ENCODE measurements at regions not wholly inside any gene's neighbourhood (a gene's known extent, or its start where the extent isn't known, plus 50 kb on each side); places are given as distances from the start of the nearest gene placed in this dataset.
A peak's percentile ranks its signal among the peaks of the same experiment; 100 is the strongest.

GRCh38 chr5:72760259-72760658 lies 56.2 kb upstream of the TNPO1 start:
- intact Hi-C loops (cut with micrococcal nuclease): no loop called here
- H4K20me1 ChIP-seq (ENCODE audit: low read length): no peaks in the 10 kb centered on the region
- CTCF ChIA-PET: no interaction called here

GRCh38 chr5:72752909-72753308 lies 63.6 kb upstream of the TNPO1 start:
- TF ChIP-seq EZH2phosphoT487 (IDR thresholded peaks at IDR 0.05; ENCODE audit: borderline replicate concordance, low read length): no peak
- TF ChIP-seq EZH2 (IDR thresholded peaks at IDR 0.05; ENCODE audit: low read length, unreplicated experiment): no peak
- TF ChIP-seq CTCF (conservative IDR thresholded peaks at IDR 0.05; ENCODE audit: low read depth, low read length): no peak; the same call in 1 of the 2 replicates
- Histone ChIP-seq H4K20me1 (ENCODE audit: low read length) (no peaks in the 10 kb centered on the region), H3K9ac (ENCODE audit: low read length) (no peak overlapping the region), H3K4me3 (ENCODE audit: low read length) (no peak overlapping the region), H3K79me2 (ENCODE audit: low read length) (no peaks in the 10 kb centered on the region), H3K4me2 (ENCODE audit: low read length) (no peak overlapping the region), H3F3A (ENCODE audit: low read length, unreplicated experiment) (no peaks in the 10 kb centered on the region), H3K36me3 (ENCODE audit: low read depth, low read length) (no peaks in the 10 kb centered on the region), H3K9me2 (replicated peaks; ENCODE audit: low read length) (no peaks in the 10 kb centered on the region), H3K4me1 (ENCODE audit: insufficient read depth, low read length) (no peaks in the 10 kb centered on the region), H3K27me3 (ENCODE audit: low read length) (no peaks in the 10 kb centered on the region), H2AFZ (ENCODE audit: low read length) (no peak overlapping the region), H3K27ac (ENCODE audit: low read length) (no peak overlapping the region), H3K9me3 (ENCODE audit: low read length) (no peaks in the 10 kb centered on the region)
- ATAC-seq: no peak
- intact Hi-C loops (cut with micrococcal nuclease): no loop called here
- DNase-seq: no peak
- POLR2A ChIA-PET (ENCODE audit: unreplicated experiment): no interaction called here
- BruUV-seq (replicated peaks): no TSS peak
- CTCF ChIA-PET: no interaction called here

More at GRCh38 chr5:72760259-72760658, 56.2 kb upstream of the TNPO1 start:
- POLR2A ChIA-PET (ENCODE audit: unreplicated experiment): no interaction called here
- H3K9me2 ChIP-seq (replicated peaks; ENCODE audit: low read length): no peaks in the 10 kb centered on the region
- H2AFZ ChIP-seq (ENCODE audit: low read length): no peak overlapping the region
- no peaks in the 10 kb centered on the region for H3K9me3 ChIP-seq (ENCODE audit: low read length)
- BruUV-seq (replicated peaks): no TSS peak
- H3K79me2 ChIP-seq (ENCODE audit: low read length): no peaks in the 10 kb centered on the region
- H3K4me2 ChIP-seq (ENCODE audit: low read length): no peak overlapping the region
- TF ChIP-seq CTCF (conservative IDR thresholded peaks at IDR 0.05; ENCODE audit: low read depth, low read length) (no peak), EZH2phosphoT487 (IDR thresholded peaks at IDR 0.05; ENCODE audit: borderline replicate concordance, low read length) (no peak), EZH2 (IDR thresholded peaks at IDR 0.05; ENCODE audit: low read length, unreplicated experiment) (no peak)
- DNase-seq (peak; percentile 7), ATAC-seq (no peak)
- no peak overlapping the region for H3K27ac ChIP-seq (ENCODE audit: low read length)
- H3K9ac ChIP-seq (ENCODE audit: low read length): no peak overlapping the region
- H3F3A ChIP-seq (ENCODE audit: low read length, unreplicated experiment): no peaks in the 10 kb centered on the region
- no peaks in the 10 kb centered on the region for H3K4me1 ChIP-seq (ENCODE audit: insufficient read depth, low read length)
- no peaks in the 10 kb centered on the region for H3K36me3 ChIP-seq (ENCODE audit: low read depth, low read length)
- H3K4me3 ChIP-seq (ENCODE audit: low read length): no peak overlapping the region
- no peaks in the 10 kb centered on the region for H3K27me3 ChIP-seq (ENCODE audit: low read length)

GRCh38 chr5:72749362-72749997 lies 67.0 kb upstream of the TNPO1 start:
- intact Hi-C loops (cut with micrococcal nuclease): no loop called here
- no peak for ATAC-seq

More at GRCh38 chr5:72749362-72749997, 67.0 kb upstream of the TNPO1 start:
- no peaks in the 10 kb centered on the region for H3K79me2 ChIP-seq (ENCODE audit: low read length)
- no peak for TF ChIP-seq EZH2 (IDR thresholded peaks at IDR 0.05; ENCODE audit: low read length, unreplicated experiment)
- no peak for TF ChIP-seq EZH2phosphoT487 (IDR thresholded peaks at IDR 0.05; ENCODE audit: borderline replicate concordance, low read length)
- no peak for TF ChIP-seq CTCF (conservative IDR thresholded peaks at IDR 0.05; ENCODE audit: low read depth, low read length)
- H3K4me3 ChIP-seq (ENCODE audit: low read length): no peak overlapping the region
- no peak overlapping the region for H3K4me2 ChIP-seq (ENCODE audit: low read length)
- no peaks in the 10 kb centered on the region for H3F3A ChIP-seq (ENCODE audit: low read length, unreplicated experiment)
- POLR2A ChIA-PET (ENCODE audit: unreplicated experiment): no interaction called here
- no peaks in the 10 kb centered on the region for H3K9me3 ChIP-seq (ENCODE audit: low read length)
- H3K27ac ChIP-seq (ENCODE audit: low read length): no peak overlapping the region
- H3K27me3 ChIP-seq (ENCODE audit: low read length): no peaks in the 10 kb centered on the region
- H2AFZ ChIP-seq (ENCODE audit: low read length): no peak overlapping the region
- H4K20me1 ChIP-seq (ENCODE audit: low read length): no peaks in the 10 kb centered on the region
- H3K36me3 ChIP-seq (ENCODE audit: low read depth, low read length): no peaks in the 10 kb centered on the region
- no peak overlapping the region for H3K9ac ChIP-seq (ENCODE audit: low read length)
- CTCF ChIA-PET: no interaction called here
- DNase-seq: no peak
- no peaks in the 10 kb centered on the region for H3K4me1 ChIP-seq (ENCODE audit: insufficient read depth, low read length)
- BruUV-seq (replicated peaks): no TSS peak
- no peaks in the 10 kb centered on the region for H3K9me2 ChIP-seq (replicated peaks; ENCODE audit: low read length)

Measured in PC-3 (cell line).